IMR-90 (cell line): ENCODE measurements at regions not wholly inside any gene's neighbourhood (a gene's known extent, or its start where the extent isn't known, plus 50 kb on each side); places are given as distances from the start of the nearest gene placed in this dataset.

ENCODE experiments used
- ATAC-seq: fragments of 200-7000 bp; cut with Tn5 transposase; 2 replicates; pipeline ENCODE4 v1.9.1; 2020; ENCODE audit warnings: low read depth, mild to moderate bottlenecking, moderate library complexity
- BruUV-seq: library from RNA; stranded (reverse); fragments of 400-500 nt; replicated peaks from 2 replicates; lab custom pipeline; 2021; lab: Mats Ljungman, UMichigan
- CTCF ChIA-PET: fragments of 300-600 bp; formaldehyde crosslinking; extraction: SDS; loops from one replicate; lab custom pipeline; 2021; ENCODE audit warnings: antibody characterized with exemption; lab: Yijun Ruan, JAX
- POLR2A ChIA-PET: fragments of 300-600 bp; sonication (Branson Sonifier 250); formaldehyde crosslinking; loops from one replicate; lab custom pipeline; 2022; ENCODE audit warnings: antibody characterized with exemption; ENCODE audit not compliant: unreplicated experiment; lab: Charles Lee
- DNase-seq: peaks from one replicate; pipeline ENCODE4 v3.0.0; 2013
- H2AFZ ChIP-seq: replicated peaks from 2 replicates; pipeline ENCODE3; 2013; ENCODE audit warnings: low read length, mild to moderate bottlenecking; ENCODE audit not compliant: poor library complexity
- H2AK5ac ChIP-seq: 2 replicates; pipeline ENCODE4 v1.6.1; 2013; ENCODE audit warnings: low read depth, low read length, inconsistent platforms
- H2AK9ac ChIP-seq: replicated peaks from 2 replicates; pipeline ENCODE3; 2013; ENCODE audit warnings: mild to moderate bottlenecking, low read depth, low read length, moderate library complexity; ENCODE audit not compliant: poor library complexity
- H2BK120ac ChIP-seq: 2 replicates; pipeline ENCODE4 v1.6.1; 2013; ENCODE audit warnings: low read depth, low read length, inconsistent platforms
- H2BK15ac ChIP-seq: 3 replicates; pipeline ENCODE4 v1.6.1; 2013; ENCODE audit warnings: low read depth, low read length, inconsistent platforms
- H2BK20ac ChIP-seq: 2 replicates; pipeline ENCODE4 v1.6.1; 2013; ENCODE audit warnings: low read depth, mild to moderate bottlenecking, inconsistent platforms, low read length, moderate library complexity
- H2BK5ac ChIP-seq: 2 replicates; pipeline ENCODE4 v1.6.1; 2013; ENCODE audit warnings: mild to moderate bottlenecking, low read depth, low read length, inconsistent platforms; ENCODE audit not compliant: poor library complexity, severe bottlenecking
- H3K14ac ChIP-seq: replicated peaks from 2 replicates; pipeline ENCODE4 v1.6.1; 2013; ENCODE audit warnings: low read depth, low read length, inconsistent platforms
- H3K18ac ChIP-seq: 2 replicates; pipeline ENCODE4 v1.6.1; 2013; ENCODE audit warnings: low read depth, low read length, control low read depth
- H3K23ac ChIP-seq: 2 replicates; pipeline ENCODE4 v1.6.1; 2013; ENCODE audit warnings: low read depth, low read length, inconsistent platforms
- H3K27ac ChIP-seq: 2 replicates; pipeline ENCODE4 v1.5.1; 2013; ENCODE audit warnings: mild to moderate bottlenecking, control low read depth, low read length; ENCODE audit not compliant: insufficient read depth
- H3K27me3 ChIP-seq: 2 replicates; pipeline ENCODE4 v1.6.1; 2013; ENCODE audit warnings: low read length; ENCODE audit not compliant: control insufficient read depth, insufficient read depth
- H3K36me3 ChIP-seq: 2 replicates; pipeline ENCODE4 v1.6.1; 2013; ENCODE audit warnings: low read length, mixed read lengths; ENCODE audit not compliant: control insufficient read depth, insufficient read depth
- H3K4ac ChIP-seq: 2 replicates; pipeline ENCODE4 v1.6.1; 2013; ENCODE audit warnings: low read depth, low read length, inconsistent platforms
- H3K4me1 ChIP-seq: 2 replicates; pipeline ENCODE4 v1.6.1; 2013; ENCODE audit warnings: low read length, mixed read lengths; ENCODE audit not compliant: control insufficient read depth, insufficient read depth
- H3K4me2 ChIP-seq: 2 replicates; pipeline ENCODE4 v1.6.1; 2013; ENCODE audit warnings: low read depth, mild to moderate bottlenecking, control low read depth, low read length, moderate library complexity
- H3K4me3 ChIP-seq: 2 replicates; pipeline ENCODE4 v1.5.1; 2013; ENCODE audit warnings: low read depth, mild to moderate bottlenecking, control low read depth, low read length, moderate library complexity; ENCODE audit not compliant: insufficient read depth
- H3K56ac ChIP-seq: 2 replicates; pipeline ENCODE4 v1.6.1; 2013; ENCODE audit warnings: low read length, inconsistent platforms; ENCODE audit not compliant: insufficient read depth; ENCODE audit errors: extremely low read depth
- H3K79me1 ChIP-seq, 2 experiments: 2 replicates each; pipeline ENCODE4 v1.6.1; 2013; ENCODE audit warnings: low read length in 2 of 2, inconsistent platforms in 1 of 2, low read depth in 1 of 2
- H3K9ac ChIP-seq: 2 replicates; pipeline ENCODE4 v1.6.1; 2013; ENCODE audit warnings: low read depth, low read length, control low read depth
- H3K9me1 ChIP-seq: 2 replicates; pipeline ENCODE4 v1.6.1; 2013; ENCODE audit warnings: low read length, inconsistent platforms; ENCODE audit not compliant: insufficient read depth
- H3K9me3 ChIP-seq: 2 replicates; pipeline ENCODE4 v1.6.1; 2013; ENCODE audit warnings: low read length; ENCODE audit not compliant: control insufficient read depth, insufficient read depth
- H4K20me1 ChIP-seq: 2 replicates; pipeline ENCODE4 v1.6.1; 2013; ENCODE audit warnings: low read length, inconsistent platforms; ENCODE audit not compliant: insufficient read depth
- H4K5ac ChIP-seq: 2 replicates; pipeline ENCODE4 v1.6.1; 2013; ENCODE audit warnings: mild to moderate bottlenecking, low read depth, low read length, control low read depth
- H4K8ac ChIP-seq, 2 experiments: 2 replicates each; pipeline ENCODE4 v1.6.1; 2013; ENCODE audit warnings: low read depth in 2 of 2, low read length in 2 of 2, control low read depth in 1 of 2, inconsistent platforms in 1 of 2
- H4K91ac ChIP-seq: 2 replicates; pipeline ENCODE4 v1.6.1; 2013; ENCODE audit warnings: low read depth, low read length, inconsistent platforms; ENCODE audit not compliant: insufficient read depth
- BHLHE40 ChIP-seq: fragments of 150-350 bp; IDR thresholded peaks from 2 replicates; pipeline ENCODE4 v1.6.1; 2016; ENCODE audit warnings: mild to moderate bottlenecking, low read depth, low read length
- CEBPB ChIP-seq: IDR thresholded peaks from 2 replicates; pipeline ENCODE4 v1.6.1; 2012; ENCODE audit warnings: low read depth, low read length, improper control_type of control experiment
- CHD1 ChIP-seq: IDR thresholded peaks from 2 replicates; pipeline ENCODE4 v1.6.1; 2012; ENCODE audit warnings: low read depth, low read length, improper control_type of control experiment
- ELK1 ChIP-seq: fragments of 150-350 bp; IDR thresholded peaks from 2 replicates; pipeline ENCODE4 v1.6.1; 2016; ENCODE audit warnings: low read depth, mild to moderate bottlenecking, low read length, moderate library complexity, borderline replicate concordance
- FOS ChIP-seq: fragments of 150-350 bp; IDR thresholded peaks from 2 replicates; pipeline ENCODE4 v1.6.1; 2016; ENCODE audit warnings: low read depth, low read length
- MAFK ChIP-seq: IDR thresholded peaks from 2 replicates; pipeline ENCODE4 v1.6.1; 2012; ENCODE audit warnings: low read depth, low read length, improper control_type of control experiment
- MAZ ChIP-seq: IDR thresholded peaks from 2 replicates; pipeline ENCODE4 v1.6.1; 2012; ENCODE audit warnings: low read depth, mild to moderate bottlenecking, low read length, improper control_type of control experiment, moderate library complexity, borderline replicate concordance
- MXI1 ChIP-seq: IDR thresholded peaks from 2 replicates; pipeline ENCODE4 v1.6.1; 2012; ENCODE audit warnings: low read depth, mild to moderate bottlenecking, low read length, moderate library complexity, borderline replicate concordance
- NFE2L2 ChIP-seq: fragments of 150-350 bp; IDR thresholded peaks from 2 replicates; pipeline ENCODE4 v1.6.1; 2016; ENCODE audit warnings: low read depth, mild to moderate bottlenecking, low read length
- POLR2A ChIP-seq: IDR thresholded peaks from 2 replicates; pipeline ENCODE4 v1.6.1; 2012; ENCODE audit warnings: mild to moderate bottlenecking, low read depth, low read length
- RAD21 ChIP-seq: IDR thresholded peaks from 2 replicates; pipeline ENCODE4 v1.6.1; 2012; ENCODE audit warnings: low read length, improper control_type of control experiment
- RCOR1 ChIP-seq: IDR thresholded peaks from 2 replicates; pipeline ENCODE4 v1.6.1; 2012; ENCODE audit warnings: mild to moderate bottlenecking, low read length, improper control_type of control experiment; ENCODE audit not compliant: insufficient replicate concordance
- RFX5 ChIP-seq: IDR thresholded peaks from 2 replicates; pipeline ENCODE4 v1.8.0; 2012; ENCODE audit warnings: low read depth, mild to moderate bottlenecking, low read length, moderate library complexity
- SMC3 ChIP-seq: fragments of 150-350 bp; IDR thresholded peaks from 2 replicates; pipeline ENCODE4 v1.6.1; 2016; ENCODE audit warnings: low read depth, mild to moderate bottlenecking, antibody characterized with exemption, low read length, moderate library complexity
- WGBS, 2 experiments: methylation state at CpG; one replicate each; pipeline versions ENCODE4 v1.1.5 to v1.1.7; 2013; ENCODE audit warnings: missing lambda C conversion rate in 2 of 2; ENCODE audit not compliant: insufficient read length in 1 of 2; ENCODE audit errors: extremely low coverage in 2 of 2; 5-methylcytosine and 5-hydroxymethylcytosine counted together
- dilution Hi-C: fragments of 300-500 bp; cut with HindIII; formaldehyde crosslinking; loops from one replicate; pipeline ENCODE4 v1.14.3; 2018; ENCODE audit warnings: low sequenced_read_pairs; ENCODE audit not compliant: unreplicated experiment
- in situ Hi-C: fragments of 300-500 bp; cut with MboI; formaldehyde crosslinking; loops from 3 replicates; pipeline ENCODE4 v1.14.3; 2019; ENCODE audit warnings: low sequenced_read_pairs, inconsistent platforms, mixed read lengths
- intact Hi-C: fragments of 100-400 bp; cut with micrococcal nuclease; formaldehyde crosslinking; loops from 2 replicates; pipeline ENCODE4 v1.10.0; 2022
- TF ChIP-seq, protein P1 (sequence below): fragments of 150-350 bp; IDR thresholded peaks from 2 replicates; pipeline ENCODE4 v1.6.1; 2017; ENCODE audit warnings: mild to moderate bottlenecking, antibody characterized with exemption, low read length, low read depth
- TF ChIP-seq, protein P2 (sequence below): conservative IDR thresholded peaks from 2 replicates; pipeline ENCODE4 v1.5.1; 2012; ENCODE audit warnings: mild to moderate bottlenecking, low read depth, low read length, improper control_type of control experiment

DNA sequence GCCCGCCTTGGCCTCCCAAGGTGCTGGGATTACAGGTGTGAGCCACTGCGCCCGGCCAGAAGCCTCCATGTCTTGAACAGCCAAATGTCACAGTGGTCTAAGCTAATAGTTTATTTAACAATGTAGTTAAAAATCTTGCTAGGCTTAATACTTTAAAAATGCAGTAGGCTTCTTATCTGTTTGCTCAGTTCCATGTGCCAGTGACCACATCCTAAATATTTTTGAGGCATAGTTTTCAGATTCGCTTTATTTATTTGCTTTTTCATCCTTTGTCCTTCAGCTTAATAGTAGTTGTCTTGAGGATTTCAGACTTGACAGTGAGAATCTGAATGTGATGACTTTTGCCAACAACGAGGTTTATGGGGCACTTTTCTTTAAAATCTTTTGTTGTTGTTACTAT, 59.9 kb upstream of the PRRX1 start:
- Histone ChIP-seq H2BK20ac (no peak overlapping the region), H3K27me3 (no peaks in the 10 kb centered on the region), H3K9me3 (peaks cover 4% of the 10 kb centered on the region), H3K36me3 (no peaks in the 10 kb centered on the region), H3K79me1 (no peaks in the 10 kb centered on the region), H3K4me1 (0 out of 2 replicates have a peak, but pooled peaks cover 2% of the 10 kb centered on the region), H2BK120ac (no peak overlapping the region), H3K9me1 (no peaks in the 10 kb centered on the region), H3K56ac (no peak overlapping the region), H4K5ac (no peak overlapping the region), H3K27ac (no peak overlapping the region), H4K91ac (no peak overlapping the region), H3K4me2 (no peak overlapping the region), H2AFZ (no peak overlapping the region), H3K14ac (no peak overlapping the region), H2BK5ac (no peak overlapping the region), H4K20me1 (no peaks in the 10 kb centered on the region), H2AK9ac (no peak overlapping the region), H3K4ac (no peak overlapping the region), H2AK5ac (no peak overlapping the region), H3K9ac (no peak overlapping the region), H3K23ac (no peak overlapping the region), H3K18ac (no peak overlapping the region), H2BK15ac (no peak overlapping the region), H4K8ac (no peak overlapping the region), H3K4me3 (no peak overlapping the region)
- intact Hi-C loops, result no loop called here
- dilution Hi-C loops, result no loop called here
- TF ChIP-seq MXI1 (no peak), SMC3 (no peak), MAZ (no peak), CHD1 (no peak), POLR2A (no peak), CEBPB (no peak), RFX5 (no peak), BHLHE40 (no peak), ELK1 (no peak), RCOR1 (no peak), NFE2L2 (no peak), RAD21 (no peak), MAFK (no peak), FOS (no peak)
- TF ChIP-seq, protein P1, sequence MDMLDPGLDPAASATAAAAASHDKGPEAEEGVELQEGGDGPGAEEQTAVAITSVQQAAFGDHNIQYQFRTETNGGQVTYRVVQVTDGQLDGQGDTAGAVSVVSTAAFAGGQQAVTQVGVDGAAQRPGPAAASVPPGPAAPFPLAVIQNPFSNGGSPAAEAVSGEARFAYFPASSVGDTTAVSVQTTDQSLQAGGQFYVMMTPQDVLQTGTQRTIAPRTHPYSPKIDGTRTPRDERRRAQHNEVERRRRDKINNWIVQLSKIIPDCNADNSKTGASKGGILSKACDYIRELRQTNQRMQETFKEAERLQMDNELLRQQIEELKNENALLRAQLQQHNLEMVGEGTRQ, result no peak
- TF ChIP-seq, protein P2, sequence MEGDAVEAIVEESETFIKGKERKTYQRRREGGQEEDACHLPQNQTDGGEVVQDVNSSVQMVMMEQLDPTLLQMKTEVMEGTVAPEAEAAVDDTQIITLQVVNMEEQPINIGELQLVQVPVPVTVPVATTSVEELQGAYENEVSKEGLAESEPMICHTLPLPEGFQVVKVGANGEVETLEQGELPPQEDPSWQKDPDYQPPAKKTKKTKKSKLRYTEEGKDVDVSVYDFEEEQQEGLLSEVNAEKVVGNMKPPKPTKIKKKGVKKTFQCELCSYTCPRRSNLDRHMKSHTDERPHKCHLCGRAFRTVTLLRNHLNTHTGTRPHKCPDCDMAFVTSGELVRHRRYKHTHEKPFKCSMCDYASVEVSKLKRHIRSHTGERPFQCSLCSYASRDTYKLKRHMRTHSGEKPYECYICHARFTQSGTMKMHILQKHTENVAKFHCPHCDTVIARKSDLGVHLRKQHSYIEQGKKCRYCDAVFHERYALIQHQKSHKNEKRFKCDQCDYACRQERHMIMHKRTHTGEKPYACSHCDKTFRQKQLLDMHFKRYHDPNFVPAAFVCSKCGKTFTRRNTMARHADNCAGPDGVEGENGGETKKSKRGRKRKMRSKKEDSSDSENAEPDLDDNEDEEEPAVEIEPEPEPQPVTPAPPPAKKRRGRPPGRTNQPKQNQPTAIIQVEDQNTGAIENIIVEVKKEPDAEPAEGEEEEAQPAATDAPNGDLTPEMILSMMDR, result no peak
- no CpG with 5 or more reads among the region's 5 CpGs for WGBS, 2 experiments
- in situ Hi-C loops, result no loop called here
- CTCF ChIA-PET, result interaction anchor here (0.6 to 0.7 kb wide), 2 partner anchors 71 to 87 kb away, joined by 3 to 4 read pairs; no protein-coding TSS in a partner anchor
- DNase-seq, result peak; percentile 35
- POLR2A ChIA-PET, result no interaction called here
- ATAC-seq, result peak; percentile 35; the same call in 1 of the 2 replicates
- no TSS peak for BruUV-seq
